HepG2 (cell line): ENCODE measurements at regions not wholly inside any gene's neighbourhood (a gene's known extent, or its start where the extent isn't known, plus 50 kb on each side); places are given as distances from the start of the nearest gene placed in this dataset.

Experiments
- CTCF ChIP-seq: sonication (generic); formaldehyde crosslinking; IDR thresholded peaks from 2 replicates; pipeline ENCODE4 v1.5.0; 2020; ENCODE audit warnings: mild to moderate bottlenecking, missing genetic modification reagents, moderate library complexity
- E2F2 ChIP-seq: sonication (generic); formaldehyde crosslinking; IDR thresholded peaks from 2 replicates; pipeline ENCODE4 v1.4.0; 2020; ENCODE audit warnings: missing genetic modification reagents, borderline replicate concordance
- FOXK1 ChIP-seq: sonication (generic); formaldehyde crosslinking; IDR thresholded peaks from 2 replicates; pipeline ENCODE4 v1.4.0; 2020; ENCODE audit warnings: low read depth, missing genetic modification reagents, borderline replicate concordance
- GLMP ChIP-seq: sonication (generic); formaldehyde crosslinking; IDR thresholded peaks from 2 replicates; pipeline ENCODE4 v1.9.0; 2021; ENCODE audit warnings: missing genetic modification reagents, mild to moderate bottlenecking, borderline replicate concordance
- MEIS2 ChIP-seq: sonication (generic); formaldehyde crosslinking; IDR thresholded peaks from 2 replicates; pipeline ENCODE4 v1.9.0; 2021; ENCODE audit warnings: mild to moderate bottlenecking, missing genetic modification reagents
- NFAT5 ChIP-seq: sonication (generic); formaldehyde crosslinking; IDR thresholded peaks from 2 replicates; pipeline ENCODE4 v1.4.0; 2020; ENCODE audit warnings: missing genetic modification reagents
- POLR2AphosphoS5 ChIP-seq: IDR thresholded peaks from 2 replicates; pipeline ENCODE4 v1.6.1; 2012; ENCODE audit warnings: low read depth, low read length
- ZBTB39 ChIP-seq: sonication (generic); formaldehyde crosslinking; IDR thresholded peaks from 2 replicates; pipeline ENCODE4 v1.5.0; 2020; ENCODE audit warnings: missing genetic modification reagents
- ZNF264 ChIP-seq: sonication (generic); formaldehyde crosslinking; IDR thresholded peaks from 2 replicates; pipeline ENCODE4 v1.4.0; 2020; ENCODE audit warnings: missing genetic modification reagents
- ZNF335 ChIP-seq: sonication (generic); formaldehyde crosslinking; IDR thresholded peaks from 2 replicates; pipeline ENCODE4 v1.4.0; 2020; ENCODE audit warnings: missing genetic modification reagents
- ZNF383 ChIP-seq: sonication (generic); formaldehyde crosslinking; IDR thresholded peaks from 2 replicates; pipeline ENCODE4 v1.4.0; 2020; ENCODE audit warnings: missing genetic modification reagents, mild to moderate bottlenecking, borderline replicate concordance
- ZNF607 ChIP-seq: sonication (generic); formaldehyde crosslinking; IDR thresholded peaks from 2 replicates; pipeline ENCODE4 v1.5.1; 2020; ENCODE audit warnings: missing genetic modification reagents, mild to moderate bottlenecking, borderline replicate concordance
- ZNF782 ChIP-seq: sonication (generic); formaldehyde crosslinking; IDR thresholded peaks from 2 replicates; pipeline ENCODE4 v1.4.0; 2020; ENCODE audit warnings: missing genetic modification reagents, mild to moderate bottlenecking, borderline replicate concordance
- ZUFSP ChIP-seq: sonication (generic); formaldehyde crosslinking; IDR thresholded peaks from 2 replicates; pipeline ENCODE4 v1.9.0; 2021; ENCODE audit warnings: missing genetic modification reagents, mild to moderate bottlenecking, borderline replicate concordance

- TF ChIP-seq ZNF335 (CRISPR knock-in tag) (no peak), E2F2 (CRISPR knock-in tag) (no peak), GLMP (CRISPR knock-in tag) (no peak), ZNF782 (CRISPR knock-in tag) (no peak), NFAT5 (no peak), CTCF (CRISPR knock-in tag) (no peak), ZBTB39 (CRISPR knock-in tag) (no peak), ZNF383 (no peak), POLR2AphosphoS5 (no peak), ZUFSP (CRISPR knock-in tag) (no peak), ZNF264 (CRISPR knock-in tag) (no peak), FOXK1 (CRISPR knock-in tag) (no peak), ZNF607 (no peak), MEIS2 (CRISPR knock-in tag) (no peak)
Observed at GRCh38 chr3:71961891-71962290, 176.9 kb upstream of the PROK2 start.
